Suppressor macrophage treated with lipopolysaccharide for 4 hours (primary cell): ENCODE measurements at regions not wholly inside any gene's neighbourhood (a gene's known extent, or its start where the extent isn't known, plus 50 kb on each side); places are given as distances from the start of the nearest gene placed in this dataset.
A peak's percentile ranks its signal among the peaks of the same experiment; 100 is the strongest.

Source experiments
- DNase-seq: peaks from one replicate; pipeline ENCODE4 v3.0.0-alpha.2; 2020

DNA sequence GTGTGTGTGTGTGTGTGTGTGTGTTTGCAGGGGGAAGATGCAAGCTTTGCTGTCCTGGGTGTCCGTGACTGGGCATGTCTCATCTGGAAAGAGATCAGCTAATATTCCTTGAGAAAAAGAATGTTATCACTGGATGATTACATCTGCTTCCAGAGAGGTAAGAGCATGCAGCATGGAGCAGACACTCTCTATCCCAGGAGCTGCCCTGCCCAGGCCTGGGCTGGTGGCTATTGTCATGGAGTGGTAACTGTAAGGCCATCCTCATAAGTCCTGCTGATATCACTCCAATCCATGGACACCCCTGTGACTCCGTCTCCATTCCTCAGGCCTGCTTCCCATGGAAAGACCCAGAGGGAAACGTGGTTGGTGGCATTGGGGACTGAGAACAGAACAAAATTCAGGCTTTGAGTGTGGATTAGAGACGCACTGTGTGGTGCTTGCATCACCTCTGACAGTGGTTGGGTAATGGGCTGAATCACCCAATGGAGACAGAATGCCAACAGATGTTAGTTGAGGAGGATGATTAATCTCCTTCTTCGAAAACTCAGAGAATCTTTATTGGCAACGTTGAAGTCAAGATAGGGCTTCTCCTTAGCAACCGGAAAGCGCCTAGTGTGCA, 52.0 kb upstream of the KCNIP1 start:
- peak; percentile 90 for DNase-seq

- no peak for DNase-seq
Observed at GRCh38 chr5:170450061-170450669, 53.7 kb upstream of the KCNIP1 start.

- no peak for DNase-seq
Observed at GRCh38 chr5:170449232-170449631, 54.6 kb upstream of the KCNIP1 start.

GRCh38 chr5:170448221-170448620, 55.6 kb upstream of the KCNIP1 start:
- DNase-seq = no peak

DNA sequence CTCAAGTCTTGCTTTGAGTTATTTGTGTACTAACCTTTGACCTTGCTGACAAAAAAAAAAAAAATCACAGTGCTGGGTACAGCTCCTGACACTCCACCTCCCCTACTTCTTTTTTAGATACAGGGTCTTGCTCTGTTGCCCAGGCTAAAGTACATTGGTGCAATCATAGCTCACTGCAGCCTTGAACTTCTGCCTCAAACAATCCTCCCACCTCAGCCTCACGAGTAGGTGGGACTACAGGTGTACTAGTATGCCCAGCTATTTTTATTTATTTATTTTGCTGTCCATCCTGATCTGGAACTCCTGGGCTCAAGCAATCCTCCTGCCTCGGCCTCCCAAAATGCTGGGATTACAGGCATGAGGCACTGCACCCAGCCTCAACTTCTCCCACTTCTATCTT, 57.2 kb upstream of the KCNMB1 start:
- no peak for DNase-seq

GRCh38 chr5:170445936-170446335, 56.8 kb upstream of the KCNMB1 start:
- no peak for DNase-seq

DNA sequence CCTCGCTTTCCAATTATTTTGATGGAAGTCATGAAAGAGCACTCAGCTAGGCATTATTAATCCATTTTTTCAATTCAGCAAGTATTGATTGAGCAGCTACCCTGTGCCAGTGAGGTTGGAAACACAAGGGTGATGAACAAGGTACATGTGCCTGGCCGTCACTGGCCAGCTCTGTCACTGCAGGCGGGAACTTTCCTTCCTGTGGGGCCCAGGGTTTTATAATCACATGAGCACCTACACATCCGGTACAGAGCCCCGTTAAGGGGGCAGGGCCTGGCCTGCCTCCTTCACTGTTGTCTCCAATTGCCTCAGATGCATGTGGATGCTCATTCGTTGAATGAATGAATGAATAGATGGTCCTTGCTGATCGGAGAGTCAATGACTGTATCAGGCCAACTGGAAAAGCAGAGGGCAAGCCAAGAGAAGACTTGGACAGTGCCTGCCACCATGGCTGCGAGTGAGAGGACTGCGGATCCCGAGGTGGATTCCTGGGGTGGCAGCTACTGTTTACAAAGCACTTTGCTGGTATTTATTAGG, 55.9 kb upstream of the KCNMB1 start:
- DNase-seq = no peak

DNA sequence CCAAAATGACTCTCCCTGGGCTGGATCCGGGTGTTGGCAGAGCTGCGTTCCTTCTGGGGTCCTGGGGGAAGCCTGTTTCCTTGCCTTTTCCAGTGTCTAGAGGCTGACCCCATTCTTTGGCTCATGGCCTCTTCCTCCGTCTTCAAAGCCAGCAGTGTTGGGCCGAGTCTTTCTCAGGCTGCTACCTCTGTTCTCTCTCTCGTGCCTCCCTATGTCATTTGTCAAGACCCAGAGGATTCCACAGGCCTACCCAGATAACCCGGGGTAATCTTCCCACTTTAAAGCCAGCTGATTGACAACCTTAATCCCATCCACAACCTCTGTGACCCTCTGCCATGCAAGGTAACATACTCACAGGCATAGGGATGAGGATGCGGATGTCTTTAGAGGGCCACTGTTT, 55.0 kb upstream of the KCNMB1 start:
- DNase-seq = no peak

- DNase-seq = no peak
Observed at GRCh38 chr5:170443624-170444023, 54.5 kb upstream of the KCNMB1 start.

DNA sequence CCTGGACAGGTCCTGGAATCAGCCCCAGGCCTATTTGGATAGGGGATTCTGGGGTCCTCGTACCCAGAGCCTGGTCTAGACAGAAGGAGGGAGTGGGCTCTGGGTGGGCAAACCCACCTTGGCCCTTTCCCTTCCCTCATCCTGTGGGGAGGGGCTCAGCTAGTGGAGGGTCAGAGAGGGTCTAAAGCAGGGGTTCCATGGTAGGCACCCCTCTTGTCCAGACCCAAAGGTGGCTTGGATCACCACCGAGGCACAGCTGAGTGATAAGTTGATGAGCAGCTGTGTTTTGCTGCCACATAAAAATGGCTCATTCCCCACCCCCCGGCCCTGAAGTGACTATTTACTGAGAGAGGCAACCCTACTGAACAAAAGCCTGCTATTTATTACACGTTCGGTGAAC, 53.8 kb upstream of the KCNMB1 start:
- no peak for DNase-seq

DNA sequence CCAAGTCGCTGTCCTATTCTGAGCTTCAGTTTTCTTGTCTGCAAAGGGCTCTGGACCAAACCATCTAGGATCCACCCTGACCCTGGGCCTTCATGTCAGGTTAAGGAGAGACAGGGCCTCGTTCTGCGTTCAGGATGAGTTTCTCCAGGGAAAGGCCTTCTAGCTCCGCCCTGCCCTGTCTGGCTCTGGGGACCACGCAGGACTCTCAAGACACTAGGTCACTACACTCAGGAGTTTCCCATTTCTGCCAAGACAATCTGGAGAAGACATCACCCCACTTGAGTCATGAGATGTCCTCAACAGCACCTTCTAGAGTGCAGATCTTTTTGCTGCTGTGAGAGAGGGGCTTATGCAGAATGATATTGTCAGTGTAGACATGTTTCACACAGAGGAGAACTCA, 53.2 kb upstream of the KCNMB1 start:
- no peak for DNase-seq

DNA sequence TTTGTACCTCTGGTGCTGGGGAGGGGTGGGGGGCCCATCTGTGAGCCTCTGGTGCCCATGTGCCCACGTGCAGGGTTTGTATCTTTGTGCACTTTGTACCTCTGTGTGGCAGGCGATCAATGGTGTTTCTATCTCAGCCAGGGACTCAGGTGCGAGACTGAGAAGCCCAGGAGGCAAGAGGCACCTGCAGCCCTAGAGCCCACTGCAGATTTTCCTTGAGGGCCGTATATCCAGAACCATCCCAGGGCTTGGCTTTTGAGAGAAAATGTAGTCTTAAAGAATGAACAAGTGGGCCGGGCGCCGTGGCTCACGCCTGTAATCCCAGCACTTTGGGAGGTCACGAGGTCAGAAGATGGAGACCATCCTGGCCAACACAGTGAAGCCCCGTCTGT, 52.2 kb upstream of the KCNMB1 start:
- DNase-seq = no peak

- no peak for DNase-seq
Observed at GRCh38 chr5:170440771-170441392, 51.7 kb upstream of the KCNMB1 start.

DNA sequence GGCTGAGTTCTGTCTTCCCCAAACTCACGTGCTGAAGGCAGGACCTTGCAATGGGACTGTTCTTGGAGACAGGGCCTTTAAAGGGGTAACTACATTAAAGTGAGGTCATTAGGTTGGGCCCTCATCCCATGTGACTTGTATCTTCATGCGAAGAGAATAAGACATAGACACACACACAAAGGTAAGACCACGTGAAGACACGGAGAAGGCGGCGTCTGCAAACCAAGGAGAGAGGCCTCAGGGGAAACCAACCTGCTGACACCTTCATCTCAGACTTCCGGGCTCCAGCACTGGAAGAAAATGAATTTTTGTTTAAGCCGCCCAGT, 50.7 kb upstream of the KCNMB1 start:
- DNase-seq = no peak

GRCh38 chr5:170439223-170439943, 50.2 kb upstream of the KCNMB1 start:
- no peak for DNase-seq
